Astrocyte of the hippocampus (primary cell): ENCODE measurements at regions not wholly inside any gene's neighbourhood (a gene's known extent, or its start where the extent isn't known, plus 50 kb on each side); places are given as distances from the start of the nearest gene placed in this dataset.
"Not testable (repeated sequence)": the region's sequence is repeated elsewhere in the genome, so short reads cannot be mapped to it uniquely, and the experiment has no call there.

Experiments
- DNase-seq: peaks from one replicate; pipeline ENCODE4 v3.0.0; 2011; ENCODE audit warnings: low read depth, low spot score

- DNase-seq: no peak
Observed at GRCh38 chr1:14392161-14392858, 206.2 kb upstream of the KAZN start.

GRCh38 chr1:14392859-14393365 lies 205.6 kb upstream of the KAZN start:
- DNase-seq: no peak

- no peak for DNase-seq
Observed at GRCh38 chr1:14396100-14396499, 202.4 kb upstream of the KAZN start.

- DNase-seq: no peak
Observed at GRCh38 chr1:14403961-14404645, 194.4 kb upstream of the KAZN start.

- no peak for DNase-seq
Observed at GRCh38 chr1:14404862-14405301, 193.6 kb upstream of the KAZN start.

- DNase-seq: no peak
Observed at GRCh38 chr1:14412235-14412634, 186.2 kb upstream of the KAZN start.

- peak; percentile 69 for DNase-seq
Observed at GRCh38 chr1:14413819-14414490, 184.5 kb upstream of the KAZN start.

- DNase-seq: no peak
Observed at GRCh38 chr1:14415396-14415795, 183.1 kb upstream of the KAZN start.

- DNase-seq: not testable (repeated sequence)
Observed at GRCh38 chr1:14419778-14420218, 178.7 kb upstream of the KAZN start.

GRCh38 chr1:14420686-14421085 lies 177.8 kb upstream of the KAZN start:
- no peak for DNase-seq

- DNase-seq: no peak
Observed at GRCh38 chr1:14421295-14421976, 177.0 kb upstream of the KAZN start.

GRCh38 chr1:14421977-14422609 lies 176.4 kb upstream of the KAZN start:
- DNase-seq: no peak

- DNase-seq: no peak
Observed at GRCh38 chr1:14424325-14425002, 174.0 kb upstream of the KAZN start.

GRCh38 chr1:14426854-14427253 lies 171.6 kb upstream of the KAZN start:
- DNase-seq: no peak

GRCh38 chr1:14429577-14429976 lies 168.9 kb upstream of the KAZN start:
- DNase-seq: no peak

- DNase-seq: not testable (repeated sequence)
Observed at GRCh38 chr1:14432728-14433127, 165.8 kb upstream of the KAZN start.

GRCh38 chr1:14435368-14436023 lies 163.0 kb upstream of the KAZN start:
- no peak for DNase-seq

- peak; percentile 13 for DNase-seq
Observed at GRCh38 chr1:14437417-14437918, 161.0 kb upstream of the KAZN start.

- DNase-seq: no peak
Observed at GRCh38 chr1:14438127-14438769, 160.2 kb upstream of the KAZN start.

GRCh38 chr1:14439015-14439414 lies 159.5 kb upstream of the KAZN start:
- DNase-seq: no peak
